Mesothelial cell of epicardium (in vitro differentiated cells): ENCODE measurements at regions not wholly inside any gene's neighbourhood (a gene's known extent, or its start where the extent isn't known, plus 50 kb on each side); places are given as distances from the start of the nearest gene placed in this dataset.
"Not testable (repeated sequence)": the region's sequence is repeated elsewhere in the genome, so short reads cannot be mapped to it uniquely, and the experiment has no call there.

Experiments used
- DNase-seq, 2 experiments: peaks; one replicate each; pipeline ENCODE4 v3.0.0; 2021; ENCODE audit warnings: low spot score in 2 of 2; ENCODE audit not compliant: unreplicated experiment in 2 of 2
- H3K27ac Mint-ChIP-seq: 2 replicates; pipeline ENCODE4 v1.8.0; 2021; ENCODE audit warnings: mixed read lengths
- H3K27me3 Mint-ChIP-seq: 2 replicates; pipeline ENCODE4 v1.8.0; 2021; ENCODE audit warnings: low read depth, mixed read lengths
- H3K36me3 Mint-ChIP-seq: 2 replicates; pipeline ENCODE4 v1.8.0; 2021; ENCODE audit warnings: mixed read lengths
- H3K4me1 Mint-ChIP-seq: 2 replicates; pipeline ENCODE4 v1.8.0; 2021; ENCODE audit warnings: mixed read lengths
- H3K4me3 Mint-ChIP-seq: 2 replicates; pipeline ENCODE4 v1.8.0; 2021; ENCODE audit warnings: mild to moderate bottlenecking, moderate library complexity, mixed read lengths
- H3K9me3 Mint-ChIP-seq: 2 replicates; pipeline ENCODE4 v1.8.0; 2021; ENCODE audit warnings: mixed read lengths

DNA sequence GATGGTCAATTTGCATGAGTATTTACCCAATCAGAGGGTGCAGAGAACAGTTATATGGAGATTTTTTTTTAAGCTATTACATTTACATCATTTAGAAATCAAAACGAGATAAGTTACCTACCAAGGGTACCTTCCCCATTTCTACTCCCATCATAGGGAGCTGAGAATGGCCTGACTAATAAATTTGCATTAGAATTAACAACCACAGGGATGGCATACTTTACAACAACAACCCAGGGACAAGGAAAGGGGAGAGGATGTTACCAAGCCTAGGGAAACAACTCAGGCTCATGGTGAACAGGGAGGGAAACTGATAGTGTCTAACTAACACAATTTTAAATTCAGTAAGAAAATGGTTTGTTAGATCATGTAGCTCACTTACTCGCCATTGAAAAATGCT lies 105.8 kb upstream of the ZNF658 start:
- not testable (repeated sequence) for H3K4me3 Mint-ChIP-seq, H3K36me3 Mint-ChIP-seq, H3K4me1 Mint-ChIP-seq, DNase-seq, H3K9me3 Mint-ChIP-seq, H3K27ac Mint-ChIP-seq, H3K27me3 Mint-ChIP-seq

DNA sequence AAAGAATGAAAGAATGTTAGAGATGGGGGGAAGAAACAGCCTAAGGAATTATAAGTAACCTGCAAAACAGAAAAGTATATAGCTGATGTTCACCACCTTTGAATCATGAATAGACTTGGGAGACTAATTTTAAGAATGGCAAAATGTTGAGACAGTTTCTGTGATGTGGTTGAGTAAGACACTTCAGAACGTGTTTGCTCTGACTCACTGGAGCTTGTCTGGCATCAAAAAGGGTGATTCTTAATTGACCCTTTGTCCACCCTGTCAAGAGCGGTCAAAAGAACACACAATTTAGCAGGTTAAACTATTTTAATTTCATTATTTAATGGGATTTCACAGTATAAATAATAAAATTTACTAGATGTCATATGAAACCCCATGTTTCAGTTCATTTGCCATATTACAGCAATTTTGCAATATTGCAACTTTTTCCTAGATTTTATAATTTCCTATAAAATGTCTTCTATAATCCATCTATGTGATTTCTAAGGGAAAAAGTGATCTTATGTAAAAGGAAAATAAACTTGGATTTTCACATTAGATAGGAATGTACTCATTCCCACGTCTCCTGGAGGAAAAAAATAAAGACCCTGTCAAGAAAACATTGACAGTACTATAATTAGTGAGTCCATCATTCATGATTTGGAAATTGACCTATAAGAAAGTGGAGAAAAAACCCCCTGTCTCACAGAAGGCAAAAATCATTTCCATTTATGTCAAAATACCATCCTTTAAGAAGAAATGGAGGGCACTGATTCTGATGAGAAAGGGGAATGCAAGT lies 104.6 kb upstream of the ZNF658 start:
- not testable (repeated sequence) for H3K9me3 Mint-ChIP-seq

DNA sequence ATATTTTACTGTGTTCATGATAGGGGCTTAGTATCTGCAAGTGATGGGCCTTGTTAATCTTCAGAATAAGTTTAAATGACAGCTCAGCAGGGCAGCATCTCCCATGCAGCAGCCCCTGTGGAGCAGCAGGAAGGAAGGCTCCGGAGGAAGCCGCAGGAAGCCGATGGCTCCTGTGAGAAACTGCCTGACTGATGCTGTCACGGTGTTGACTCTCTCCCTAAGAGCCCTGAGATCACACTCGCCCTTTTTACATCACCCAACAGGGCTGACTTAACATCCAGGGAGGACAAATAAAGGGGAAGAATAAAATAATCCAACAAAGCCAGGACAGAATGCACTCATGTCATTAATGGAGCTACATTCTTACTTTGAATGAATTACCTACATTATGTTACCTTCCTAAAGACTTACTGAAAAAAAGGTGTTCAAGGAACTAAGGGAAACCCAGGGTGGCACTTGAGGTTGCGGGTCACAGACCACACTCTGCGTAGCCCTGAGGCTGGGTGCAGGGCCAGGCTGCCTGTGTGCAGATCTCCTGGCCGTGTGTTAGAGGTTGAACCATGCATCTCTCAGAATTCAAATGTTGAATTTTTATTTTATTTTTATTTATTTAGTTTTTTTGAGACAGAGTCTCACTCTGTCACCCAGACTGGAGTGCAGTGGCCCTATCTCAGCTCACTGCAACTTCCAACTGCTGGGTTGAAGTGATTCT lies 102.5 kb upstream of the ZNF658 start:
- H3K4me1 Mint-ChIP-seq, H3K9me3 Mint-ChIP-seq, DNase-seq, H3K27me3 Mint-ChIP-seq, H3K36me3 Mint-ChIP-seq, H3K4me3 Mint-ChIP-seq, H3K27ac Mint-ChIP-seq: not testable (repeated sequence)

More for the DNA sequence above, 104.6 kb upstream of the ZNF658 start:
- not testable (repeated sequence) for H3K4me3 Mint-ChIP-seq, H3K27me3 Mint-ChIP-seq, DNase-seq, H3K4me1 Mint-ChIP-seq, H3K27ac Mint-ChIP-seq, H3K36me3 Mint-ChIP-seq

DNA sequence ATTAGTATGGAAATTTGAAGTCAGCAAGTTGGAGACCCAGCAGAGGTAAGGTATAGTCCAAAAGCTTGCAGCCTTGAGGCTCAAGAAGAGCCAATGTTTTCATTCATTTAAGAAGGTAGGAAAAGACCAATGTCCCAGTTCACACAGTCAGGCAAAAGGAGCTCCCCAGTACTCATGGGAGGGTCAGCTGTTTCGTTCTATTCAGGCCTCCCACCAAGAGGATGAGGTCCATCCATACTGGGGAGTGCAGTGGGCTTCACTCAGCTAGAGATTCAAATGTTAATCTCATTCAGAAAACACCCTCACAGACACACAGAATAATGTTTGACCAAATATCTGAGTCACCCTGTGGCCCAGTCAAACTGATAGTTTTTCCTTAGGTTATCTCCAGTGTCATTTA lies 96.9 kb upstream of the ZNF658 start:
- not testable (repeated sequence) for H3K27ac Mint-ChIP-seq, H3K4me1 Mint-ChIP-seq, DNase-seq, H3K27me3 Mint-ChIP-seq, H3K4me3 Mint-ChIP-seq, H3K36me3 Mint-ChIP-seq, H3K9me3 Mint-ChIP-seq

DNA sequence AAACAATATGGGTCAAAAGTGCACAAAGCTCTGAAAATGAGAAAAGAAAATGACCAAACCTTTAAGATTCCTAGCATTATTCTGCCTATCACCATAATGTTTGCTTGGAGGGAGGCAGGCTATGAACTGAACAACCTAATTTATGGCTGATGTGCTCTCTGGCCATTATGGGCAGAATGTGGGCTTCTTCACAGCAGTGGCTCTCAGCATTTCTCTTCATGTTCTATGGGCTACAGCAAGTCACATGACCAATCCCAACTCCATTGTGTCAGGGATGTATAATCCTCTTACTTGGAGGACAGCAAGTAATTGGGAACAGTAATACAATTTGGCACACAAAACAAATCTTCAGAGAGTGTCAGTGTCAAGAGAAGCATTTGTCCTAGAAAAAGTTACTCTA lies 90.3 kb upstream of the ZNF658 start:
- not testable (repeated sequence) for H3K9me3 Mint-ChIP-seq, H3K27me3 Mint-ChIP-seq, DNase-seq, H3K4me1 Mint-ChIP-seq, H3K27ac Mint-ChIP-seq, H3K4me3 Mint-ChIP-seq, H3K36me3 Mint-ChIP-seq

DNA sequence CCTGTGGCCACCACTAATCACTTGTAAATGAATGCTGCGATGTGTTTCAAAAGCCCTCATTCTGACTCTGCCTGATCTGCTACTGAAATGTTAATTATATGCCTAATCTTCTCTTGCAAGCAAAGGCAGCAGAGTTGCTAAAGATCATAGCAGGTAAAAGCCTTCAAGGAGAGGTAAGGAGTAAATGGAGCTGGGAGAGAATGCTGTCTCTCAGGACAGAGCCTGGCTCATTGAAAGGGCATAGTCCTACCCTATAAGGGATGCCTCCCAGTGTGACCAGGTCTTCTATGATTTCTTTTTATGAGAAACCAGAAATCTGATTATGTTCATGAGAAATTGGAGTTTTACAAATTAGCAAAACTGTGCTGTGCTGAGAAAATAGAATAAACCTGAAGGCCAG lies 88.2 kb upstream of the ZNF658 start:
- not testable (repeated sequence) for H3K4me3 Mint-ChIP-seq, H3K27ac Mint-ChIP-seq, H3K9me3 Mint-ChIP-seq, H3K4me1 Mint-ChIP-seq, H3K27me3 Mint-ChIP-seq, DNase-seq, H3K36me3 Mint-ChIP-seq

DNA sequence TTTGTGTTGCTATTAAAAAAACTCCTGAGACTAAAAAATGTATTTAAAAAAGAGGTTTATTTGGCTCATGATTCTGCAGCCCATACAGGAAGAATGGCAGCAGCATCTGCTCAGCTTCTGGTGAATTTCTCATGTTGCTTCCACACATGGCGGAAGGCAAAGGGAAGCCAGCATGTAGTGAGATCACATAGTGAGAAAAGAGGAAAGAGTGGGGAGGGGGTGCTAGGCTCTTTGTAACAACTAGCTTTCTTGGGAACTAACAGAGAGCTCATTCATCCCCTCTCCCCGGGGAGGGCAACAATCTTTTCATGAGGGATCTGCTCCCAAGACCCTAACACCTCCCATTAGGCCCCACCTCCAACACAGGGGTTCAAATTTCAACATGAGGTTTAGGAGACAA lies 87.6 kb upstream of the ZNF658 start:
- H3K36me3 Mint-ChIP-seq, H3K27ac Mint-ChIP-seq, H3K4me3 Mint-ChIP-seq, H3K27me3 Mint-ChIP-seq, H3K4me1 Mint-ChIP-seq, H3K9me3 Mint-ChIP-seq, DNase-seq: not testable (repeated sequence)

DNA sequence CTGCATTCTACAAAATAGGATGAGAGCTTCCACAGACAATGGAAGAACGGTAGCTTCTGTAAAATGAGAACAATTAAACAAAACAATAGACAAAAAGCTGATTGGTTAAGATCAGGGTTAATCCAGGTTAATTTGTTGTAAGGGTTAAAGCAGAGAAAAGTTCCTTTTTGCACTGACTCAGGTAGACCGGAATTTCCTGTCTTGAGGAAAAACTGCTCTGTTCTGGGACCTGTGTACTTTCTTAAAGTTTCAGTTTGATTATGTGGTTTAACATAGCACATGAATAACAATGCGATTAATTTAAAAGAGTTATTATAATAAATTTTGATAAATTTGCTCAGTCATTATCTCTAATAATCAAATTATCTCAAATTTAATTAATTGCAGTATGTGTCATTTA lies 86.5 kb upstream of the ZNF658 start:
- H3K9me3 Mint-ChIP-seq, DNase-seq, H3K4me1 Mint-ChIP-seq, H3K36me3 Mint-ChIP-seq, H3K27ac Mint-ChIP-seq, H3K27me3 Mint-ChIP-seq, H3K4me3 Mint-ChIP-seq: not testable (repeated sequence)

DNA sequence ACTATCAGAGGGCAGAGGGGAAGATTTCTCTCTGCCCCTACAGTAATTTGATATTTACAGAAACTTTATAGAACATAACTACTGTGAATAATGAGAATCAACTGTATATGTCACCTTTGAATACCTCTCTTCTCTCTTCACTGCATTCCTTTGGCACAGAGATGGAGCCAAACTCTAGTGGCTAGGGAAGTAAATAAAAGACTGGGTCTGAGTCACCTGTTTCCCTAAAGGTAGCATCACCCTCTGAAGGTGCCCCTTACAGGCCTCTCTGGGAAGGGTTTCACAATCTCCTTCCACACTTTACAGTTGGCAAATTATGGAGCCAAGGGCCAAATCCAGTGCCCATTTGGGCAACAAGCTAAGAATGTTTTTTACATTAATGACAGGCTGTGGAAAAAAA lies 81.0 kb upstream of the ZNF658 start:
- H3K4me3 Mint-ChIP-seq, DNase-seq, H3K9me3 Mint-ChIP-seq, H3K4me1 Mint-ChIP-seq, H3K27me3 Mint-ChIP-seq, H3K27ac Mint-ChIP-seq, H3K36me3 Mint-ChIP-seq: not testable (repeated sequence)

DNA sequence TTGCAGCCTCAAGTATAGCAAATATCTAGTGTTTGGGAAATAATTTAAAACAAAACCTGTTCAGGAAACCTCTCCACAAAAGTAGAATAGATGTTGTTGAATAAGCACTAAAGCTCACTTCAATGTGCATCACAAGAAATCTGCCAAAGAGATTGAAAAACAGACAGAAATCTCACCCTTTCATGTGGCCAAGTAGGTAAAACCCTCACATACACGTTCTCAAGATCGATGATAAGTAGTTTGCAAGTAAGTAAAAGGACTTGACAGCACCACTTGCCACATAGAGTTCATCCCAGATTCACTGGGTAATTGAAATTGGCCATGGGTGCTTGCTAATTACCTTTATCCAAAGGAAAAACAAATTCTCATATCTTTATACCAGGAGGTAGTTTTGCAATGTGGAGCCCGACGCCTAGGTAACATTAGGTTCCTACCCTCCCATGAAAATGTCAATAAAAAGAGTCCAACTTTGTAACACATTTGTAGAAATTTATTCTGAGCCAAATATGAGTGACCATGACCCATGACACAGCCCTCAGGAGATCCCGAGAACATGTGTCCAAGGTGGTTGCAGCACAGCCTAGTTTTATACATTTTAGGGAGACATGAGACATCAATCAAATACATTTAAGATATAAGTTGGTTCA lies 80.4 kb upstream of the ZNF658 start:
- not testable (repeated sequence) for H3K27ac Mint-ChIP-seq, H3K27me3 Mint-ChIP-seq, H3K4me1 Mint-ChIP-seq, H3K36me3 Mint-ChIP-seq, H3K9me3 Mint-ChIP-seq, DNase-seq, H3K4me3 Mint-ChIP-seq

DNA sequence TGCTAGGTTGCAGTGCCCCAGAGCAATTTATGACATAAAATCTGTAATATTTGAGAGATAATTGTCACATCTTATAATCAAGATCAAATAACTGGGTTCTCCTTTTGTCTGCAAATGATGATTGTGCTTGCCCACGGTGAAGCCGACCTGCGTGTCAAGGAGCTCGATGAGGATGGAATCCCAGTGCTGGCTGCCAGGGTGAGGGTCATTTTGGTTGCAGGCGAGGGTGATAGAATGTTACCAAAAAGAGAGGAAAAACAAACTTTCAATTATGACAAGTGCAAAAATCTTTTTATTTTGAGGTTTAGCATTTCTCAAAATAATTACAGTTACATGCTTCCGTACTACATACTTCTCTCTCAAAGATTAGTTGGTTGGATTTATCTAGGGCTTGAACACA lies 76.4 kb upstream of the ZNF658 start:
- H3K9me3 Mint-ChIP-seq, H3K27ac Mint-ChIP-seq, H3K4me3 Mint-ChIP-seq, H3K4me1 Mint-ChIP-seq, DNase-seq, H3K27me3 Mint-ChIP-seq, H3K36me3 Mint-ChIP-seq: not testable (repeated sequence)

DNA sequence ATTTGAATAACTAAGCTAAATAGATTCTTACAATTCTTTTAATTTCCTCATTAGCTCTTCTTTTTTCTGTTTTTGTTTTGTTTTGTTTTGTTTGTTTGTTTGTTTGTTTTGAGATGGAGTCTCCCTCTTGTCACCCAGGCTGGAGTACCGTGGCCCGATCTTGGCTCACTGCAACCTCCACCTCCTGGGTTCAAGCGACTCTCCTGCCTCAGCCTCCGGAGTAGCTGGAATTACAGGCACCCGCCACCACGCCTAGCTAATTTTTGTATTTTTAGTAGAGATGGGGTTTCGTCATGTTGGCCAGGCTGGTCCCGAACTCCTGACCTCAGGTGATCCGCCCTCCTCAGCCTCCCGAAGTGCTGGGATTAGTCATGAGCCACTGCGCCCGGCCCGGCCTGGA lies 70.7 kb upstream of the ZNF658 start:
- not testable (repeated sequence) for DNase-seq, H3K27ac Mint-ChIP-seq, H3K4me1 Mint-ChIP-seq, H3K36me3 Mint-ChIP-seq, H3K4me3 Mint-ChIP-seq, H3K27me3 Mint-ChIP-seq, H3K9me3 Mint-ChIP-seq

DNA sequence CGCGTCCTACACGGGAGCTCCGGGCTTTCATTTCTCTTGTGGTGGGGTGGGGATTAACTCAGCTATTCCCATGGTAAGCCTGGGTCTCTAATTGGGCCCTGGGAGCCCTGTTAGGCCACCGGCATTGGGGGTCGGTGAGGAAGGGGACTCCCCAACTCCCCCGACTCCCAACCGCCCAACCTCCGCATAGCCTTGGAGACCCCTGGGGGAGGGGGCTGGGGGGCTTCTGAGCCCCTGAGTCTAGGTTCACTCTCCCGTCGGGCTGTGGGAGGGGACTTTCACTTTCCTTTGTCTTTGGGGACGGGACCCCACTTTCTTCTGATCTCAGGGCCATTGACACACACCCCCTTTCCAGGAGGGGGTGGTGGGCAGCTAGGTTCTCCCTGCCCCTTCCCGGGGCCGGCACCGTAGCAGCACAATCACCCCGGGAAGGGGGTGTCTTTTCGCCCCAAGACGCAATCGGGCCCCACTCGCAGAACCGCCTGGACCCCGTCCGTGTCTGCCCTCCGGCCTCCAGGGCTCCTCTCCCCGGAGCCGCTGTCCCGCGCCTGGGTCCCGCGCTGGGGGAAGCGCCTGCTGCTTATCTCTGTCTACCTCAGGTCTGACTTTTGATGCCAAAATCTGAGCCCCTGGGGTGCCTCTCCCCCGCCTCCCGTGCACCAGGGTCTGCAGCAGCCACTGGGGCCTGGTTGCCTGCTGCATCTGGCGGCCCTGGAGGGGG lies 69.6 kb upstream of the ZNF658 start:
- H3K27ac Mint-ChIP-seq, H3K4me1 Mint-ChIP-seq, DNase-seq, H3K36me3 Mint-ChIP-seq, H3K27me3 Mint-ChIP-seq, H3K9me3 Mint-ChIP-seq, H3K4me3 Mint-ChIP-seq: not testable (repeated sequence)

DNA sequence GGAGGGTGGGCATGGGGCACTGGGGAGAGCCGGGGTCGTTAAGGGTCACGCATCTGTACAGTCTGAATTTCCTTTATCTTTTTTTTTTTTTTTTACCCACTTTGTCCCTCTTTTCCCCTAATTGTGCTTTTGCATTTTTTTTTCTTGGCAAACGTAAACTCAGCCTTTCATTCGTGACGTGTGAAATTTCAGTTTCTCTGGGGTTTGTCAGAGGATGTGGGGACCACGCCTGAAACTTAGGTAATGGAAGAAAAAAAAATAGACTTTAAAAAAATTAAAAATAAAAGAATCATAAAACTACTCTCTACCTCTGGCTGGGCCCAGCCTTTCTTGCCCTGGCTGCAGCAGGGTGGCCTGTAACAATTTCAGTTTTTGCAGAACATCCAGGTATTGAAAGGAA lies 68.3 kb upstream of the ZNF658 start:
- not testable (repeated sequence) for DNase-seq, H3K27me3 Mint-ChIP-seq, H3K36me3 Mint-ChIP-seq, H3K4me3 Mint-ChIP-seq, H3K9me3 Mint-ChIP-seq, H3K4me1 Mint-ChIP-seq, H3K27ac Mint-ChIP-seq
